ENCODE measurements at regions not wholly inside any gene's neighbourhood (a gene's known extent, or its start where the extent isn't known, plus 50 kb on each side); places are given as distances from the start of the nearest gene placed in this dataset.

GRCh38 chr16:73209190-73209589, 161.3 kb upstream of the ZFHX3 start:
- TF ChIP-seq, protein P1, sequence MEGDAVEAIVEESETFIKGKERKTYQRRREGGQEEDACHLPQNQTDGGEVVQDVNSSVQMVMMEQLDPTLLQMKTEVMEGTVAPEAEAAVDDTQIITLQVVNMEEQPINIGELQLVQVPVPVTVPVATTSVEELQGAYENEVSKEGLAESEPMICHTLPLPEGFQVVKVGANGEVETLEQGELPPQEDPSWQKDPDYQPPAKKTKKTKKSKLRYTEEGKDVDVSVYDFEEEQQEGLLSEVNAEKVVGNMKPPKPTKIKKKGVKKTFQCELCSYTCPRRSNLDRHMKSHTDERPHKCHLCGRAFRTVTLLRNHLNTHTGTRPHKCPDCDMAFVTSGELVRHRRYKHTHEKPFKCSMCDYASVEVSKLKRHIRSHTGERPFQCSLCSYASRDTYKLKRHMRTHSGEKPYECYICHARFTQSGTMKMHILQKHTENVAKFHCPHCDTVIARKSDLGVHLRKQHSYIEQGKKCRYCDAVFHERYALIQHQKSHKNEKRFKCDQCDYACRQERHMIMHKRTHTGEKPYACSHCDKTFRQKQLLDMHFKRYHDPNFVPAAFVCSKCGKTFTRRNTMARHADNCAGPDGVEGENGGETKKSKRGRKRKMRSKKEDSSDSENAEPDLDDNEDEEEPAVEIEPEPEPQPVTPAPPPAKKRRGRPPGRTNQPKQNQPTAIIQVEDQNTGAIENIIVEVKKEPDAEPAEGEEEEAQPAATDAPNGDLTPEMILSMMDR (IDR thresholded peaks at IDR 0.05; ENCODE audit: low read depth, low read length, missing control alignments) = no peak
- no peak for DNase-seq (ENCODE audit: low read depth)
- no peak overlapping the region for H3K4me3 ChIP-seq (ENCODE audit: low read depth, low read length)
- in situ Hi-C loops (cut with HindIII; ENCODE audit: low sequenced_read_pairs) = no loop called here

GRCh38 chr16:73206151-73206707, 158.3 kb upstream of the ZFHX3 start:
- in situ Hi-C loops (cut with HindIII; ENCODE audit: low sequenced_read_pairs) = no loop called here
- TF ChIP-seq, protein P1 (IDR thresholded peaks at IDR 0.05; ENCODE audit: low read depth, low read length, missing control alignments) = no peak
- H3K4me3 ChIP-seq (ENCODE audit: low read depth, low read length) = no peak overlapping the region
- DNase-seq (ENCODE audit: low read depth) = no peak

DNA sequence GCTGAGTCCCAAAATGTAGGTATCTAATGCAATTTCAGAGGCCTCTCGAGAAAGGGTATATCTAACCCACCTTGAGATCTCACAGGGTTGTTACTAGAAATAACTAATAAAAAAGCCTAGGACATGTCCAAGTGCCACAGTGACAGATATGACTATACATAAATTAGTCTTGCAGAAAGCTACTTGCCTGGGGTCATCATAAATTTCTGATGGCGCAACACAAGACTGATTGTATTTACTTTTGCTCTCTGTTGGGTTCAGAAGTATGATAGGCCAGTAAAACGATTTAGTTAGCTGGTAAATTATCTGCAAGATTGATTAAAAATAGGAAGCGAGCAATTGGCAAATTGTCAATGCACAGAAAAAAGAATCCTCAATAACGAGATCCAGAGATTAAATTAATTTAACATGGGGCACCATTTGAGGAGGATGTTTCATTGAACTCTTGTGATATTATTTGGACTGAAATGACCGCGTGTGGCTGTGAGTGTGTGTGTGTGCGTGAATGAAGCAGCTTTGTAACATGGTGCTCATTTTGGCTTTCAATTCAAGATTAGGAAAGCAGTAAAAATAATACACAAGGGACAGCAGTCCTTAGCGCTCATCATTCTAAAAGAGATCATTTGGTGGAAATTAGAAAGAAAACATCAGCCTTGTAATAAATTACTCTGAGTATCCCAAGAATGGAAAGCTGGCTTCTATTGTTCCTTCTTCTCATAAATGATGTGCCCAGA, 157.4 kb upstream of the ZFHX3 start:
- H3K4me3 ChIP-seq (ENCODE audit: low read depth, low read length) = no peak overlapping the region
- in situ Hi-C loops (cut with HindIII; ENCODE audit: low sequenced_read_pairs) = no loop called here

GRCh38 chr16:73204359-73205152, 156.6 kb upstream of the ZFHX3 start:
- in situ Hi-C loops (cut with HindIII; ENCODE audit: low sequenced_read_pairs) = no loop called here
- H3K4me3 ChIP-seq (ENCODE audit: low read depth, low read length) = no peak overlapping the region
- TF ChIP-seq, protein P1 (IDR thresholded peaks at IDR 0.05; ENCODE audit: low read depth, low read length, missing control alignments) = no peak
- no peak for DNase-seq (ENCODE audit: low read depth)

More for the DNA sequence above, 157.4 kb upstream of the ZFHX3 start:
- TF ChIP-seq, protein P1 (IDR thresholded peaks at IDR 0.05; ENCODE audit: low read depth, low read length, missing control alignments) = no peak
- no peak for DNase-seq (ENCODE audit: low read depth)

GRCh38 chr16:73202161-73202729, 154.3 kb upstream of the ZFHX3 start:
- in situ Hi-C loops (cut with HindIII; ENCODE audit: low sequenced_read_pairs) = no loop called here
- peak; percentile 92 for DNase-seq (ENCODE audit: low read depth)
- TF ChIP-seq, protein P1 (IDR thresholded peaks at IDR 0.05; ENCODE audit: low read depth, low read length, missing control alignments) = no peak
- no peak overlapping the region for H3K4me3 ChIP-seq (ENCODE audit: low read depth, low read length)

- no peak for DNase-seq (ENCODE audit: low read depth)
- in situ Hi-C loops (cut with HindIII; ENCODE audit: low sequenced_read_pairs) = no loop called here
- TF ChIP-seq, protein P1 (IDR thresholded peaks at IDR 0.05; ENCODE audit: low read depth, low read length, missing control alignments) = no peak
Measured at GRCh38 chr16:73199214-73199613, 151.3 kb upstream of the ZFHX3 start.

More at GRCh38 chr16:73199214-73199613, 151.3 kb upstream of the ZFHX3 start:
- H3K4me3 ChIP-seq (ENCODE audit: low read depth, low read length) = no peak overlapping the region

Measured in astrocyte of the cerebellum (primary cell).